HG02759 (cell line): ENCODE measurements at regions not wholly inside any gene's neighbourhood (a gene's known extent, or its start where the extent isn't known, plus 50 kb on each side); places are given as distances from the start of the nearest gene placed in this dataset.
A peak's percentile ranks its signal among the peaks of the same experiment; 100 is the strongest.

Experiments
- ATAC-seq: cut with Tn5 transposase; IDR thresholded peaks from one replicate; pipeline ENCODE4 v1.9.1; 2021; ENCODE audit warnings: mild to moderate bottlenecking, moderate library complexity; ENCODE audit not compliant: unreplicated experiment

GRCh38 chr2:191601060-191601459 is 76.9 kb upstream of the NABP1 start:
- no peak for ATAC-seq

DNA sequence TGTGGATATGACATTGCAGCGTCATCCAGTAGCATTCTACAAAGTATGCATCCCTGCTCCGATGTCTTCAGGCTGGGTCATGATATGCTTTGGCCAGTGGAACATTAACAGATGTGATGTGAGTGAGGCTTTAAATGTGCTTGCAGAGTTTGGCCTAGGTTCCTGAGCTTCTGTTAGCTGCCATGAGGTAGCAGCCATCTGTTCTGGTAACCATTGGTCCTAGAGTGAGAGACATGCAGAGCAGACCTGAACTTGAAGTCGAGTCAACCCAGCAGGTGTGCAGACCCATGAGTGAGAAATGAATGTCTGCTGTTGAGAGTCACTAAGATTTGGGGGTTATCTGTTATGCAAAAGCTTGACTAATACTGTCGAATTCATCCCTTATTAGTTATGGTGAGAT is 73.8 kb upstream of the NABP1 start:
- ATAC-seq, result no peak

DNA sequence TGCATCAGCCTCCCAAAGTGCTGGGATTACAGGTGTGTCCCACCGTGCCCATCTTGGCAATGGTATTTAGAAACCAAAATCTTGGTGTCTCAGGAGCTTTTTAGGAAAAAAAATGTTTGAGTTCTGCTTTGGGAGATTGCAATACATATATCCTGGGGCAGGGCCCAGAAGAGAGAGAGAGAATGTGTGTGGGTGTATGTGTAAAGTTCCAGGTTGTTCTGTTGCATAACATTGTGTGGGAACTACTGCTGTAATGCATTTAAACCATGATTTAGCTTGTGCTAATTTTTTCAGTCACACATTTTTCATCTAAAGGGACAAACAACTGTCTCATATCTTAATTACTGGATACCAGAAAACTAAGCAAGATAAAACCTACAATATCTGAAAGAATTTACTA is 70.8 kb upstream of the NABP1 start:
- no peak for ATAC-seq

DNA sequence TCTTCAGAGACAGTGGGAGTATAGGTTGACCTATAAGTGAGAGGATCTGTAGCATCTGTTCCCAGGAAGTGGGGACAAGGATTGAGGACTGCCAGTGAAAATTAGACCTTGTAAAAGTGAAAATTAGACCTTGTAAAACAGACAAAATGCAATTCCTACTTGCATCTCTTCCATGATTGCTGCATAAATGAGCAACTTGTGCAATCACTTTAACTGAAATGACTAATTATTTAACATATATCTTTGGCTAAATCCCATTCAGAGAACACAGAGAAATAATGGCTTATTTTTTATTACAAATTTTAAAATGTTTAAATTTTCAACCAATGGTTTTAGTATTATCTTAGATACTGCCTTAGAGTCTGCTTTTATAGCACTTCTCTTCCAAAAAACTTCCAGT is 67.2 kb upstream of the NABP1 start:
- ATAC-seq, result no peak

DNA sequence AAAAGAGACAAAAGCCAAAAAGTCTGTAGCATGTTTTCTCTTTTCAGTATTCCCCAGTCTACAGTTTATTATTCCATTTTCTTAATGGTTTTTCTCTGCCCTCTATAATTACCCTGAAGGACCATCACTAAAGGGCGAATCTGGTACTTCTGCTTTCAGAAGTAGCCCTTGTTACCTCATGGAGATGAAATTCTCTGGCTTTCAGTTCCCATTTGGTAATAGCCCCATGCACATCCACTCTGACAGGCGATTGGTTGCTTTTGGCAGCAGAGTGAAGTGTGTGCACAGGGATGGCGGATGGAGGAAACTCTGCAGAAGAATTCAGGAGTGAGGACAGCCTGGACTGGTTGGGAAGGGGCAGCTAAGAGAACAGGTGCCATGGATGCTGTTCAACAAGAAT is 66.3 kb upstream of the NABP1 start:
- ATAC-seq, result peak; percentile 94

GRCh38 chr2:191612496-191612895 is 65.4 kb upstream of the NABP1 start:
- no peak for ATAC-seq

- no peak for ATAC-seq
Measured at GRCh38 chr2:191614759-191615158, 63.2 kb upstream of the NABP1 start.

DNA sequence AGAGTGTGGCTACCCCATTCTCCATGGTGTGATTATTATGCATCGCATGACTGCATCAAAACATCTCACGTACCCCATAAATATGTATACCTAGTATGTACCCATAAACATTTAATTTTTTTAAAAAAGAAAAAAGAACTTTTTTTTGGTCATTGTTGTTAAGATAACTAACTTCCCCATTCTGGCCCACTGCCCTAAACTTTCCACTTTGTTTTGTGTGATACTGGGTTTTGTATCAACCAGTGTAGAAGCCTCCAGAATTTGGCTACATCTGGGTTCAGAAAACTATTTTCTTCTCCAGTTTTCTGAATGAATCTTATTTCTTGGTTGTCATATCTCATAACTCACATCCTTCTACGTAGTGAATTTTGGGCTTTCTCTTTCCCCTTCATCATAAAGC is 62.3 kb upstream of the NABP1 start:
- ATAC-seq, result no peak

DNA sequence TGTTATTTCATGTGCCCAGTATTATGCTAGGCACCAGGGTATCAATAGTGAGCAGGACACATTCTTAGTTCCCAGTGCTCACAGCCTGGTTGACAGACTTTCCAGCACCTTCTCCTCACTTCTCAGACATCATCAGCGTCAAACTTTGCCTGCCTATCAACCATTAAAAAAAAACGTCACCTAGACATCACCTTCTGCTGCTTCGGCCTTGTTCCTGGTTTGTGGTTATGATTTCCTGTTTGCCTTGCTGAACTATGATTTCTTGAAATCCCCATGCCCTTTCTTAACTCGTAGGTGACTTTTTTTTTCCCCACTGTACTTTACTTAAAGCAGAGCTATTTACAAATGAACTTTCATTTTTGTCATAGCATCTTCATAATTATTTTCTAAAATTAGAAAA is 60.4 kb upstream of the NABP1 start:
- peak; percentile 88 for ATAC-seq

DNA sequence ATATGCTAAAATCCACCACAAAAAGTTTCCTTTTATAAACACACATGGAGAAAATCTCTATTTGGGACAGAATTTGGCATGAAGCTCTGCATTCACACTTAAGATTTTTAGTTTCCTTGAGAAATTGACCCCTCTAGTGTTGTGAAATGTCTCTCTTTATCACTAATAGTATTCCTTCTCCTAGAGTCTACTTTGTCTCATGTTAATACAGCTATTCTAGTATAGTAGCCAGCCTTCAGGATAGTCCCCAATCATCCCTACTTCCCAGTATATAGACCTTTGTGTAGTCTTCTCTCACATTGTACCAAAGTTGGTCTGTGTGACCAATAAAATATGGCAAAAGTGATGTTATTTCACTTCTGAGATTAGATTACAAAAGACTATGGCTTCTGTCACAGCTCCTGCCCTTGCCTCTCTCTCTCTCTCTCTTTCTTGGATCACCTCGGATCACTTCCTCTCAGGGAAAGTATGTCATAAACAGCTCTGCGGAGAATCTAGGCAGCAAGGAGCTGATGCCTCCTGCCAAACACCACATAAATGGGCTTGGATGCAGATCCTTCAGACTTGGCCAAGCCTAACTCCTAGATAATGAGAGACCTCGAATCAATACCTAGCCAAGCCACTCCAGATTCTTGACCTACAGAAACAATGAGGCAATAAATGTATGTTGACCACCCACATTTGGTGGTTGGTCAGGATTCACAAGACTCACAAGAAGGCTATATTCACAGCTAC is 59.7 kb upstream of the NABP1 start:
- no peak for ATAC-seq

DNA sequence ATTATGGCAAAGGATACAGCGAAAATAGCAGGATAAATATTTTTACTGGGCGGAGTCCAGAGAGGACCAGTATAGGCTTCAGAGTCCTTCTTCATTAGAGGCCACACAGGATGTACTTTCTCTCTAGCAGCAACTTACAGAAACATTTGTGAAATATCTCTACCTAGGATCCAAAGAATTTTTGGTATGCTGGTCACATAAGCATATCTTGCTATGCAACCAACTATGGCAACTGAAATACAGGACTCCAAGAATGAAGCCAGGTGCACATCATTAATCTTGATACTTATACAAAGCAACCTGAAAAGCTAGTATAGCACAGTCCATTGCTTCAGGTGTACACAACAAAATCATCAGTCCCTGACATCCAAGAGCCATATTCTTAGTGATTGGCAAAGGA is 59.1 kb upstream of the NABP1 start:
- no peak for ATAC-seq

GRCh38 chr2:191620144-191620543 is 57.8 kb upstream of the NABP1 start:
- no peak for ATAC-seq

DNA sequence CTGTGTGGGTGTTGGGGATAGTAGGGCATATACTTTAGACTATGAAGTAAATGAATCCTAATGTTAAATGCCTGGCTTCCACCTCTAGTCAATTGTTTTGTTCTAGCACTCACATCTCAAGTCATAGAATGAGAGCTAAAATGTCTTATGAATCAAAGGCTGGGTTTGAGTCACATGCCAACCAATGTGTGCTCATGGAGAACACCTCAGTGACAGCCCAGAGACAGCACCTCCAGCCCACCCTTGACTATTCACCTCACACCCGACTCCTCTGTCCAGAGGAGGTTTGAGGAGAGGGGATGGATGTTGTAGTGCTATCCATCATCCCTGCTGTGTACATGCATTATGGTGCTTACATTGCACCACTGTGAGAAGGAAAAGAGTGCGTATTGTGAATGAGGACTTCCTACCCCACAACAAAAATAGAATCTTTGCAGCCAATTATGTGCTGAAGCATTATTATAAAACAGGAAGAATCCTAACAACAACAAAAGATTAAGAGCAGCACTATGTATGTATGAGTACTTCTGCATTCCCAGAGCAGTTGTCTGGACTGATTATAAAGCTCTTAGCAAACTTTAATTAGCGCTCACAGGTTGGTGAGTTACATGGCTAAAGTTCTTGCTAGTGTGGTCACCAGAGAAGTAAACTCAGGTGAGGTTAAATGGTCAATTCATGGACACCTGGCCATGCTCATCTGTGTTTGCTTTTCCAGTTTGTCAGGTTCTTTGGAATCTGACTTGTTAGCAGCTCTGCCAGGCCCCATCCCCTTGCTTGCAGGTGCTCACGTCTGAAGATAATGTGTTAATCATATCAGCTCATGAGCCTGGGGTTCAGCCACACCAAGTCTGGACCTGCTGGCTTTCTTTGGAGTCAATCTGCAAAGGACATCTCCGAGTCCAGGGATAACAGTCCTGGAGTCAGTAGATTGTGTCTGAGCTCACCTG is 55.3 kb upstream of the NABP1 start:
- no peak for ATAC-seq

DNA sequence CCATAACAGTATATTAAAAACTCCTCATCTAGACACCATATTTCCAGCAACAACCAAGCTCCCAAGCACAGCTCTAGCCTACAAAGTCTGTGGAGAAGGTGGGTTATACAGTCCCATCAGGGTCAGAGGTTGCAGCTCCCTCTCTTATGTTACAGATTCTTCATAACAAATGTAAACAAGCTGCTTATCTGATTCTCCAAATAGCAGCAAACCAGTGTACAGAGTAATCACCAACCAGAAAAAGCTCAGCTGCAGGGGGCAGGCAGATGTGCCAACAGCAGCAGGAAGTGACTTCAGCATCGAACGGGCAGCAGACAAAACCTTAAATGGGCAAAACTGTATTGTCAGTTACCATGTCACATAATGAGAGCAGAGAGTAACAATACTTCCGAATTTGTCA is 52.9 kb upstream of the NABP1 start:
- ATAC-seq, result peak; percentile 69

GRCh38 chr2:191625446-191625845 is 52.5 kb upstream of the NABP1 start:
- no peak for ATAC-seq

- no peak for ATAC-seq
Measured at GRCh38 chr2:191626497-191627151, 51.3 kb upstream of the NABP1 start.

- ATAC-seq, result no peak
Measured at GRCh38 chr2:191627518-191627917, 50.4 kb upstream of the NABP1 start.
